GM12875 (cell line): ENCODE measurements at regions not wholly inside any gene's neighbourhood (a gene's known extent, or its start where the extent isn't known, plus 50 kb on each side); places are given as distances from the start of the nearest gene placed in this dataset.

Experiments used
- H3K4me3 ChIP-seq: one replicate; pipeline ENCODE4 v1.5.1; 2011; ENCODE audit warnings: low read depth, low read length, control low read depth
- TF ChIP-seq, protein P1 (sequence below): IDR thresholded peaks from 2 replicates; pipeline ENCODE4 v1.5.1; 2011; ENCODE audit warnings: low read depth, mild to moderate bottlenecking, control low read depth, inconsistent platforms, low read length, moderate library complexity, borderline replicate concordance; ENCODE audit not compliant: insufficient read depth

DNA sequence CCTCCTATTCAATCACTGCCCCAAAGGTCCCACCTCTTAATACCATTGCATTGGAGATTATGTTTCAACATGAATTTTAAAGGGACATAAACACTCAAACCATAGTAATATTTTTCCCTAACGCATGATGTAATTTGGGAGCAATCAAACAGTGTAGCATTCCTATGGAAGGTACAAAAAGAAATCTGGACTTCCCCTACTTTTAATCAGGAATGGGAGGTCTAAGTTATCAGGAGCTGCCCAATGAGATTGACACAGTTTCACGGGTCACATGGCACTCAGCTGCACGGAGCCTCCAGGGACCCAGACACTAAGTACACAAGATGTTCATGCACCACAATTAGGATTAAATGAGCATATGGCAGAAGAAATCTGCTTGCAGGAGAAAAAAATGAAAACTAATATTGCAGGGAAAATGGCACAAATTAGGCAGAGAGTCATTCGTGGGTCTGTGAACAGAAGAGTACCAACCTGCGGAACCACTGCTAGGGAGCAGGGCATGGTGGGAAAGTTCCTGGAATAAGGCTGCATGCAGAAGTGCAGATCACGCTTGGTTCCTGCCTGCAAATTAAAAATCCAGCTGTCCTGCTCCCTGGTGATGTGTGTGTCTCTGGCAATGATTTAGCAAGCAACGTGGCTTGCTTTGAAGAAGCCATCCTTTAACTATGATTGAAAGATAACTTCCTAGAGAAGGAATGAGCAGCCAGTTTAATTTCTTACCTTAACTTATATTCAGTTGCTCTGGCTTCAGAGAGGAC is 326.6 kb upstream of the ID2 start:
- no peak overlapping the region for H3K4me3 ChIP-seq
- TF ChIP-seq, protein P1, sequence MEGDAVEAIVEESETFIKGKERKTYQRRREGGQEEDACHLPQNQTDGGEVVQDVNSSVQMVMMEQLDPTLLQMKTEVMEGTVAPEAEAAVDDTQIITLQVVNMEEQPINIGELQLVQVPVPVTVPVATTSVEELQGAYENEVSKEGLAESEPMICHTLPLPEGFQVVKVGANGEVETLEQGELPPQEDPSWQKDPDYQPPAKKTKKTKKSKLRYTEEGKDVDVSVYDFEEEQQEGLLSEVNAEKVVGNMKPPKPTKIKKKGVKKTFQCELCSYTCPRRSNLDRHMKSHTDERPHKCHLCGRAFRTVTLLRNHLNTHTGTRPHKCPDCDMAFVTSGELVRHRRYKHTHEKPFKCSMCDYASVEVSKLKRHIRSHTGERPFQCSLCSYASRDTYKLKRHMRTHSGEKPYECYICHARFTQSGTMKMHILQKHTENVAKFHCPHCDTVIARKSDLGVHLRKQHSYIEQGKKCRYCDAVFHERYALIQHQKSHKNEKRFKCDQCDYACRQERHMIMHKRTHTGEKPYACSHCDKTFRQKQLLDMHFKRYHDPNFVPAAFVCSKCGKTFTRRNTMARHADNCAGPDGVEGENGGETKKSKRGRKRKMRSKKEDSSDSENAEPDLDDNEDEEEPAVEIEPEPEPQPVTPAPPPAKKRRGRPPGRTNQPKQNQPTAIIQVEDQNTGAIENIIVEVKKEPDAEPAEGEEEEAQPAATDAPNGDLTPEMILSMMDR = no peak

DNA sequence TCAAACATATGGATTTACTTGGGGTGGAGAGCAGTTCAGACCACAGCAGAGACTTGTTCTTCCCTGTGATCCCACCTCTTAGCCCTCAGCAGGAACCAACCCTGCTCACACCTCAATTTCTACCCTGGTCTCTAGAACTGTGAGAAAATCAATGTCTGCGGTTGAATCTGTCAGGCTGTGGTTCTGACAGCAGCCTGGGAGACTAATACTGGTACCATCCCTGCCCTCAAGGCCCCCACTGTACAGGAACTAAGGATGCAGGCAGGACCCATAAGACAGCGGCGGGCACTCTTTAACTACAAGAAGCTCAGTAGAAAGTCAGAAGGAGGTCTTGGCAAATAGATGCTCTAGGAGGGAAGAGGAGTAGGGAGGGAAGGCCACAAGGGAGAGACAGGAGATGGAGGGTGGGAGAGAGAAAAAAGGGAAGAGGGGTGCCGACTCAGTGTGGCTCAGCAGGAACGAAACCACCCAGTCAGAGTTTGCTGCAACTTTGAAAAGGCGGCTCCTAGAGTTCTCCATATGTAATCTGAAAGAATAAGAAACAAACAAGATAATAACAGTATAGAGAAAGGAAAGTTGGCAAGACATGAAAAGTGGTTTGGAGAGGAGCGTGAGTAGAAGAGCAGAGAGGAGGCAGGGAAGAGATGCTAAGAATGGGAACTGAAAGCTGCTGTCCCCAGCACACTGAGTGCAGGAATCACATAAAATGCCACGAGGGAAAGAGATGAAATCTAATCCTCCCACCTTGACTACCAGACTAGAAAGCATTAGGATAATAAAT is 323.9 kb upstream of the ID2 start:
- no peak overlapping the region for H3K4me3 ChIP-seq
- TF ChIP-seq, protein P1 = no peak

DNA sequence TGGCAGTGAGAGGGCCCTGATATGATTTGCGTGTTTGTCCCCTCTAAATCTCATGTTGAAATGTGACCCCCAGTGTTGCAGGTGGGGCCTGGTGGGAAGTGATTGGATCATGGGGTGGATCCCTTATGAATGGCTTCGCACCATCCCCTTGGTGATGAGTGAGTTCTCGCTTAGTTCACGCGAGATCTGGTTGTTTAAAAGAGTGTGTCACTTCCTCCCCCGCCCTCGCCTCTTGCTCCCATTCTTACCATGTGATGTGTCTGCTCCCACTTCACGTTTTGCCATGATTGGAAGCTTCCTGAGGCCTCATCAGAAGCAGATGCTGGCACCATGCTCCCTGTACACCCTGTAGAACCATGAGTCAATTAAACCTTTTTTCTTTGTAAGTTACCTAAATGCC is 319.9 kb upstream of the ID2 start:
- H3K4me3 ChIP-seq = no peak overlapping the region
- TF ChIP-seq, protein P1 = no peak

DNA sequence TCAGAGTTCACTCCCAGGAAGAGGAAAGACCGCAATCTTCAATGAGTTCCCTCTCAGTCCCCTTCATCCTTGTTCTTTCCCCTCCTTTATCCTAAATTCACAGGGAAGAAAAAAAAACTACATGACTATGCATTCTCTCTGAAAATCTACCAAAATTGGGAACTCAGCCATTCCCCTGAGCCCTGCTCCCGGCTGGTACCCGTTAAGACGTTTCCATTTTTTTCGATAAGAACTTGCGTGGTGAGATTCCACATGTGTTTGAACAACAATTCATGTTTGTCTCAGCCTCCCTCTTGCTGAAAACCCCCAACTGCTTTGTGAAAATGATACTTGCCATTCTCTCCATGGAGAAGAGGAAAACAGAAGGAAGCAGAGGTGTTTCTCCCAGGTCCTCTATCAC is 318.7 kb upstream of the ID2 start:
- TF ChIP-seq, protein P1 = no peak

DNA sequence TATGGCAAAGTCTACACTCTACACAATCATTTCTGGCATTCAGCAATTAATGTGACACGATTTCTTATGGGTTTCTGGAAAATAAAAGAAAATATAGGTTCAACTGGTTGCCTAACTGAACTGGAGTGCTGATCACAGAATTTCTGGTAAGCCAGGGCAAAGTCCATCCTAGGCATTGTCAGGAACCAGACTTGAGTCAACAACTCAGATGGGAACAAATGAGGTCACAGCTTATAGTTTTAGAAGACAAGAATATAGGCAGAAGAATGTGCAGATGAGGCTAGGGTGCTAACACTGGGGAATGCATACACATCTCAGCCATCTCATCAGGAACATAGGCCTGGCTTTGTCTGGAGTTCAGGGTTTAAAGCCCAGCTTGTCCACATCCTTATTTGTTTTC is 317.2 kb upstream of the ID2 start:
- no peak overlapping the region for H3K4me3 ChIP-seq
- TF ChIP-seq, protein P1 = no peak

More for the DNA sequence above, 318.7 kb upstream of the ID2 start:
- no peak overlapping the region for H3K4me3 ChIP-seq

DNA sequence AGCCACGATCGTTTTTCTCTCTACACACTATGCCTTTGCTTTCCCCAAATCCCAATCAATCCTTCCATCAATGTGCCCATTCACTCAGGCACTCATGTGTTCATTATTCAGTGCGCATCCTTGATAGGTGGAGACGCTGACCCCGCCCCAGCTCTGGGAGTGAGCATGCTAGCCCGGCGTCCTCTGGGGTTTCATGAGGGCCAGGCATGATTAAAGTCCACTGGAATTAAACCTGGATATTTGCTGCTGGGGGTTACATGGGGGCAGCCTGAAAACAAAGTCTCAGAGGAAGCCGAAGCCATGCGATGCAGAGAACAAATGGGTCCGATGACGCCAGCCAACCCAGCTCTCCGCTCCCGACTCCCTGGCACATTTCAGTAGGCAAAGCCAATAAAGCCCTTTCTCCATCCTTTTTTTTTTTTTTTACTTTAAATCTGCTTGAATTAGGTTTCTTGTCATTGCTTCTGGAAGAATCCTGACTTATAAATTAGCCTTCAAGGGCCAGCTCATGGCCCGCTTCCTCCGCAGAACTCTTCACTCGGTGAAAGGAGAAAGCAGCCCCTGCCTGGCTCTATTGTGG is 316.4 kb upstream of the ID2 start:
- H3K4me3 ChIP-seq = no peak overlapping the region
- TF ChIP-seq, protein P1 = no peak
